SK-N-SH (cell line): ENCODE measurements at regions not wholly inside any gene's neighbourhood (a gene's known extent, or its start where the extent isn't known, plus 50 kb on each side); places are given as distances from the start of the nearest gene placed in this dataset.

Experiments
- CTCF ChIP-seq: fragments of 200-600 bp; sonication (generic); IDR thresholded peaks from 2 replicates; pipeline ENCODE4 v1.6.1; 2017; ENCODE audit warnings: antibody characterized with exemption, mild to moderate bottlenecking, moderate library complexity
- NFIC ChIP-seq: IDR thresholded peaks from 2 replicates; pipeline ENCODE4 v1.4.0; 2012; ENCODE audit warnings: borderline replicate concordance
- POLR2AphosphoS5 ChIP-seq: IDR thresholded peaks from 2 replicates; pipeline ENCODE4 v1.6.1; 2012; ENCODE audit warnings: low read depth, low read length
- TAF1 ChIP-seq: IDR thresholded peaks from 2 replicates; pipeline ENCODE4 v1.6.1; 2012; ENCODE audit warnings: low read depth, mild to moderate bottlenecking, low read length, moderate library complexity, borderline replicate concordance
- YY1 ChIP-seq: IDR thresholded peaks from 2 replicates; pipeline ENCODE4 v1.4.0; 2012; ENCODE audit warnings: low read depth, mild to moderate bottlenecking
- TF ChIP-seq, protein P1 (sequence below): IDR thresholded peaks from 2 replicates; pipeline ENCODE4 v1.6.1; 2012; ENCODE audit warnings: mild to moderate bottlenecking, low read depth, low read length, moderate library complexity
- TF ChIP-seq, protein P2 (sequence below): IDR thresholded peaks from 2 replicates; pipeline ENCODE4 v1.4.0; 2012; ENCODE audit warnings: low read depth

- TF ChIP-seq POLR2AphosphoS5 (no peak), NFIC (no peak), CTCF (no peak), TAF1 (no peak), YY1 (no peak)
- TF ChIP-seq, protein P1, sequence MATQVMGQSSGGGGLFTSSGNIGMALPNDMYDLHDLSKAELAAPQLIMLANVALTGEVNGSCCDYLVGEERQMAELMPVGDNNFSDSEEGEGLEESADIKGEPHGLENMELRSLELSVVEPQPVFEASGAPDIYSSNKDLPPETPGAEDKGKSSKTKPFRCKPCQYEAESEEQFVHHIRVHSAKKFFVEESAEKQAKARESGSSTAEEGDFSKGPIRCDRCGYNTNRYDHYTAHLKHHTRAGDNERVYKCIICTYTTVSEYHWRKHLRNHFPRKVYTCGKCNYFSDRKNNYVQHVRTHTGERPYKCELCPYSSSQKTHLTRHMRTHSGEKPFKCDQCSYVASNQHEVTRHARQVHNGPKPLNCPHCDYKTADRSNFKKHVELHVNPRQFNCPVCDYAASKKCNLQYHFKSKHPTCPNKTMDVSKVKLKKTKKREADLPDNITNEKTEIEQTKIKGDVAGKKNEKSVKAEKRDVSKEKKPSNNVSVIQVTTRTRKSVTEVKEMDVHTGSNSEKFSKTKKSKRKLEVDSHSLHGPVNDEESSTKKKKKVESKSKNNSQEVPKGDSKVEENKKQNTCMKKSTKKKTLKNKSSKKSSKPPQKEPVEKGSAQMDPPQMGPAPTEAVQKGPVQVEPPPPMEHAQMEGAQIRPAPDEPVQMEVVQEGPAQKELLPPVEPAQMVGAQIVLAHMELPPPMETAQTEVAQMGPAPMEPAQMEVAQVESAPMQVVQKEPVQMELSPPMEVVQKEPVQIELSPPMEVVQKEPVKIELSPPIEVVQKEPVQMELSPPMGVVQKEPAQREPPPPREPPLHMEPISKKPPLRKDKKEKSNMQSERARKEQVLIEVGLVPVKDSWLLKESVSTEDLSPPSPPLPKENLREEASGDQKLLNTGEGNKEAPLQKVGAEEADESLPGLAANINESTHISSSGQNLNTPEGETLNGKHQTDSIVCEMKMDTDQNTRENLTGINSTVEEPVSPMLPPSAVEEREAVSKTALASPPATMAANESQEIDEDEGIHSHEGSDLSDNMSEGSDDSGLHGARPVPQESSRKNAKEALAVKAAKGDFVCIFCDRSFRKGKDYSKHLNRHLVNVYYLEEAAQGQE, result no peak
- TF ChIP-seq, protein P2, sequence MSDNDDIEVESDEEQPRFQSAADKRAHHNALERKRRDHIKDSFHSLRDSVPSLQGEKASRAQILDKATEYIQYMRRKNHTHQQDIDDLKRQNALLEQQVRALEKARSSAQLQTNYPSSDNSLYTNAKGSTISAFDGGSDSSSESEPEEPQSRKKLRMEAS, result no peak
Measured at GRCh38 chr10:4606856-4607636, 219.0 kb upstream of the AKR1E2 start.
